AG09309 (cell line): ENCODE measurements at regions not wholly inside any gene's neighbourhood (a gene's known extent, or its start where the extent isn't known, plus 50 kb on each side); places are given as distances from the start of the nearest gene placed in this dataset.

Experiments used
- DNase-seq: peaks from one replicate; pipeline ENCODE4 v3.0.0-alpha.2; 2010; ENCODE audit warnings: low read depth
- H3K4me3 ChIP-seq: 2 replicates; pipeline ENCODE4 v1.5.1; 2011; ENCODE audit warnings: mild to moderate bottlenecking, low read depth, low read length, moderate library complexity; ENCODE audit not compliant: control insufficient read depth
- TF ChIP-seq, protein P1 (sequence below): IDR thresholded peaks from 2 replicates; pipeline ENCODE4 v1.5.1; 2011; ENCODE audit warnings: mild to moderate bottlenecking, low read depth, low read length, inconsistent platforms; ENCODE audit not compliant: insufficient read depth, control insufficient read depth; ENCODE audit errors: missing control alignments

DNA sequence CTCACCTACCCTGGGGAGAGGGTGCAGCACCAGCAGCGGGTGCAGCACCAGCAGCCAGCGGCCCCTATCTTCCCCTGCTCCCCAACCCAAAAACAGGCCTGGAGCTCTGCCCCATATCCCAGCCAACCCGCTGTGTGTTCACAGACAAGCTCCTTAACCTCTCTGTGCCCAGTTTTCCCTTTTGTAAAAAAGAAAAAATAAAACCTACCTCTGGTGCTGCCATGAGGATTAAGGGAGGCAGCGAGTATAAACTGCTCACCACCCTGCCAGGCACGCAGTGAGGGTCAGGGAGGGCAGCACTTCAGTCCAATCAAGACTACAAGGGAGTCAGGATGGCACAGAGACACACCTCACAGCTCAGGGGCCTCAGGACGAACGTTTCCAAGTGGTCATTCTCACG lies 163.3 kb downstream of the NUP210 start:
- H3K4me3 ChIP-seq = no peak overlapping the region
- TF ChIP-seq, protein P1, sequence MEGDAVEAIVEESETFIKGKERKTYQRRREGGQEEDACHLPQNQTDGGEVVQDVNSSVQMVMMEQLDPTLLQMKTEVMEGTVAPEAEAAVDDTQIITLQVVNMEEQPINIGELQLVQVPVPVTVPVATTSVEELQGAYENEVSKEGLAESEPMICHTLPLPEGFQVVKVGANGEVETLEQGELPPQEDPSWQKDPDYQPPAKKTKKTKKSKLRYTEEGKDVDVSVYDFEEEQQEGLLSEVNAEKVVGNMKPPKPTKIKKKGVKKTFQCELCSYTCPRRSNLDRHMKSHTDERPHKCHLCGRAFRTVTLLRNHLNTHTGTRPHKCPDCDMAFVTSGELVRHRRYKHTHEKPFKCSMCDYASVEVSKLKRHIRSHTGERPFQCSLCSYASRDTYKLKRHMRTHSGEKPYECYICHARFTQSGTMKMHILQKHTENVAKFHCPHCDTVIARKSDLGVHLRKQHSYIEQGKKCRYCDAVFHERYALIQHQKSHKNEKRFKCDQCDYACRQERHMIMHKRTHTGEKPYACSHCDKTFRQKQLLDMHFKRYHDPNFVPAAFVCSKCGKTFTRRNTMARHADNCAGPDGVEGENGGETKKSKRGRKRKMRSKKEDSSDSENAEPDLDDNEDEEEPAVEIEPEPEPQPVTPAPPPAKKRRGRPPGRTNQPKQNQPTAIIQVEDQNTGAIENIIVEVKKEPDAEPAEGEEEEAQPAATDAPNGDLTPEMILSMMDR = no peak
- no peak for DNase-seq

DNA sequence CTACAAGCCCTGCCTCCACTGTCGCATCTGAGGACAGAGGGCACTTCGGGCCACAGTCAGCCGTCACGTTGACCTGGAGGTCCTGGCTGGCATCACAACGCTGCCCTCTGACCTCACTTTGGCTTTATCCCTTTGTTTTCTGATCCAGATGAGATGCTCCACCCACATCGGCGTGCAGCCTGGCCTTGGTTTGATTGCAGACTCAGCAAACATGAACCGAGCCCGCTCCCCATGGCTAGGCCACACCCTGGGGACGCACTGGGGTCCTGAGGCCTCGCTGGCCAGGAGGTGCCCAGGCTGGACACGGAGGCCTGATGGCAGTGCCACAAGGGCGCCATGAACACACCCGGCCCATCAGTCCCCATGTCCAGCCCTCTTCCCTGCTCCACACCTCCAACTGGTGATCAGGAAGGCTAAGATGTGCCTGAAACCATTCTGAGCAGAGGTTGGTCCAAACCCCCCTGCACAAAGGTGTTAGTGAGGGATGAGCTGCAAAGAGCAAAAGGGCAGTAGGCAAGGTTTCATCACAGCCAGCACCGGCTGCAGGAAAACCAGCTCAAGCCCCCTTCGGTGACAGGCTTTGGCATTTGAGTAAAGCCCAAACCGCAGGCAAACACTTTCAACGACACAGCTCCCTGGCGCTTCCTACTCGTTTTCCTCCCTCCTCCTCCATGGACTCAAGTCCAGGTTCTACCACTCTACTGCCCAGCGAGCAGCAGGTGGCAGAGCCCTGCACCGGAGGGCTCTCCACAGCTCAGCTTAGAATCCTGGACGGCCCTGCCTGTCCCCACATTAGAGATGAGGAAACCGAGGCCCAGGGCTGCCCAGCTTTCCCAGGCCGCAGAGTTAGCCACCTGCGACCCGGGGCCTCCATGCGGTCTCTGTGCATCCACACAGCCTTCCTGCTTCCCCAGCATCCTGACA lies 165.8 kb downstream of the NUP210 start:
- H3K4me3 ChIP-seq = no peak overlapping the region
- DNase-seq = no peak
- TF ChIP-seq, protein P1 = no peak

DNA sequence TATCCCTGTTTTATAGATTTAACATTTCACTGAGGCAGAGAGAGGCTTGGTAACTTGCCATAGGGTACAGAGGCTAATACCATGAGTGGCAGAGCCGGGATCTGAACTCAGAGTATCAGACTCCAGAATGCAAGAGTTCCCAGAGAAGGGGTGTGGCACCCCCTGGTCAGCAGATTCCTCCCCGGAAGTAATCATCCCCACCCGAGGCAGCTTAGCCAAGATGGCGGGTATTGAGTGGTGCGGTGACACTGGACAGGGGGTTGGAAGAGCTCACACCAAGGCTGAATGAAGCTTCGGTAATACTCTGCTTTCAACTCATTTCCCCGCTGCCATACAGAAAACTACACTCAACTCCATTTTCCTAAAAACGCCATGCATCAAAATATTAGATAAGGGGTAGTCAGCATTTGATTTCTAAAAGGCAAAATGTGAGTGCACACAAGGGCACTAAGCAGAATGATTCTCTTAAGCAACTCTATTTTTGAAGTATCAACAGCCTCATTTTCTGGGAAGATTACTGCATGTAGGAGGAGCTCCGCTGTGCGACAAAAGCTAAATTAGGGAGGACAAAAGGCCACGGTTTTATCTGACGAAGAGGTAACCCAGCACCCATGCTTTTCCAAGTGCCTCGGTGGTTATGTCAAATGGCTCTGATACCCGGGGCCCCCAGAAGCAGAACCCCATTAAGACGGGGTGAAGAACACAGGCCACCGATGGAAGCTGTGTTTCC lies 166.7 kb downstream of the NUP210 start:
- TF ChIP-seq, protein P1 = no peak
- no peak overlapping the region for H3K4me3 ChIP-seq
- no peak for DNase-seq

GRCh38 chr3:13252207-13252606 lies 167.9 kb downstream of the NUP210 start:
- TF ChIP-seq, protein P1 = no peak
- DNase-seq = no peak
- H3K4me3 ChIP-seq = no peak overlapping the region

DNA sequence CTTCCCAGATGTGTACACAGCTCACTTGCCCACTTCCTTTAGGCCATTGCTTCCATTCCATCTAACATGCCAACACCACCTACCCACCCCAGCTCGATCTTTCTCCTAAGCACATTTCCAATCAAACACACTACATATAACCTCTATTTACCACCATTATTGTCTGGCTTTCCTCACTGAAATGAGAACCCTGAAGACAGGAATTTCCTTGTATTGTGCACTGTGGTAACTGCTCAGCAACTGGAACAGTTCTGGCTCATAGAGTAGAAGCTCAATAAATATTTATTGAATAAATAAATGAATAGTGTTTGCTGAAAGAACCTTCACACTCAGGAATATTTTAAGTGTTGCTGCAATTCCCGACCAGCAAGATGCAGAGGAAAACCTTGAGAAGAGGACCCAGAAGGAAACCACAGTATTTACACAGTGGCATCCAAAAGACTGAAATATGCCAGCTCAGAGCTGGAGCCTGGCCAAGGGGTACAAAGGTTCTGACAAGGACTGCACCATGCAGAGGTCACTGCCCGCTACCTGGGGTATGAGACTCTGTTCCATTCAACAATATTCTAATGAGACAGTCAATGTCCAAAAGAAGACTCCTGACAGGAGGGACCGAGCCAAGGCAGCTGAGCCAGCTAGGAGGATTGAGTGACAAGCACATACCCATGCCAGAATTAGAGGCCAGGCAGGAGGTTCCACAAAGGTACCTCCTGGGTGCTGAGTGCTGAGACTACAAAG lies 168.8 kb downstream of the NUP210 start:
- no peak for DNase-seq
- no peak overlapping the region for H3K4me3 ChIP-seq
- TF ChIP-seq, protein P1 = no peak

- no peak overlapping the region for H3K4me3 ChIP-seq
- TF ChIP-seq, protein P1 = no peak
- DNase-seq = no peak
Observed at GRCh38 chr3:13249664-13250390, 170.3 kb downstream of the NUP210 start.
